ENCODE measurements at regions not wholly inside any gene's neighbourhood (a gene's known extent, or its start where the extent isn't known, plus 50 kb on each side); places are given as distances from the start of the nearest gene placed in this dataset.
"Not testable (repeated sequence)": the region's sequence is repeated elsewhere in the genome, so short reads cannot be mapped to it uniquely, and the experiment has no call there.

- in situ Hi-C loops (cut with MboI; ENCODE audit: low sequenced_read_pairs, unreplicated experiment), result no loop called here
Observed at GRCh38 chr12:131333136-131333535, 377.8 kb upstream of the SFSWAP start.

GRCh38 chr12:131333621-131334440 is 377.1 kb upstream of the SFSWAP start:
- no peak for TF ChIP-seq CTCF (IDR thresholded peaks at IDR 0.05; ENCODE audit: borderline replicate concordance, control extremely low read depth, extremely low read depth, insufficient read depth, missing control alignments)
- in situ Hi-C loops (cut with MboI; ENCODE audit: low sequenced_read_pairs, unreplicated experiment), result no loop called here

More at GRCh38 chr12:131333136-131333535, 377.8 kb upstream of the SFSWAP start:
- no peak for TF ChIP-seq CTCF (IDR thresholded peaks at IDR 0.05; ENCODE audit: borderline replicate concordance, control extremely low read depth, extremely low read depth, insufficient read depth, missing control alignments)
- no peak for DNase-seq (ENCODE audit: low spot score)

GRCh38 chr12:131334835-131335234 is 376.1 kb upstream of the SFSWAP start:
- in situ Hi-C loops (cut with MboI; ENCODE audit: low sequenced_read_pairs, unreplicated experiment), result no loop called here

More at GRCh38 chr12:131333621-131334440, 377.1 kb upstream of the SFSWAP start:
- DNase-seq (ENCODE audit: low spot score), result peak; percentile 23

GRCh38 chr12:131335456-131335855 is 375.4 kb upstream of the SFSWAP start:
- TF ChIP-seq CTCF (IDR thresholded peaks at IDR 0.05; ENCODE audit: borderline replicate concordance, control extremely low read depth, extremely low read depth, insufficient read depth, missing control alignments), result no peak
- in situ Hi-C loops (cut with MboI; ENCODE audit: low sequenced_read_pairs, unreplicated experiment), result no loop called here
- no peak for DNase-seq (ENCODE audit: low spot score)

More at GRCh38 chr12:131334835-131335234, 376.1 kb upstream of the SFSWAP start:
- TF ChIP-seq CTCF (IDR thresholded peaks at IDR 0.05; ENCODE audit: borderline replicate concordance, control extremely low read depth, extremely low read depth, insufficient read depth, missing control alignments), result no peak
- no peak for DNase-seq (ENCODE audit: low spot score)

GRCh38 chr12:131337861-131338260 is 373.0 kb upstream of the SFSWAP start:
- DNase-seq (ENCODE audit: low spot score); in situ Hi-C loops (cut with MboI; ENCODE audit: low sequenced_read_pairs, unreplicated experiment): not testable (repeated sequence)

- DNase-seq (ENCODE audit: low spot score), result no peak
- no peak for TF ChIP-seq CTCF (IDR thresholded peaks at IDR 0.05; ENCODE audit: borderline replicate concordance, control extremely low read depth, extremely low read depth, insufficient read depth, missing control alignments)
- in situ Hi-C loops (cut with MboI; ENCODE audit: low sequenced_read_pairs, unreplicated experiment), result no loop called here
Observed at GRCh38 chr12:131340616-131341210, 370.2 kb upstream of the SFSWAP start.

GRCh38 chr12:131341608-131342007 is 369.3 kb upstream of the SFSWAP start:
- in situ Hi-C loops (cut with MboI; ENCODE audit: low sequenced_read_pairs, unreplicated experiment); DNase-seq (ENCODE audit: low spot score): not testable (repeated sequence)

GRCh38 chr12:131343436-131343835 is 367.5 kb upstream of the SFSWAP start:
- in situ Hi-C loops (cut with MboI; ENCODE audit: low sequenced_read_pairs, unreplicated experiment), result not testable (repeated sequence)

GRCh38 chr12:131344715-131345520 is 366.0 kb upstream of the SFSWAP start:
- in situ Hi-C loops (cut with MboI; ENCODE audit: low sequenced_read_pairs, unreplicated experiment); DNase-seq (ENCODE audit: low spot score): not testable (repeated sequence)

More at GRCh38 chr12:131343436-131343835, 367.5 kb upstream of the SFSWAP start:
- DNase-seq (ENCODE audit: low spot score), result not testable (repeated sequence)

Data from GM13976 (cell line).